LNCAP (cell line): ENCODE measurements at regions not wholly inside any gene's neighbourhood (a gene's known extent, or its start where the extent isn't known, plus 50 kb on each side); places are given as distances from the start of the nearest gene placed in this dataset.

Experiments
- TF ChIP-seq, protein P1 (sequence below): fragments of 450-650 bp; IDR thresholded peaks from 2 replicates; pipeline ENCODE4 v1.5.1; 2017; ENCODE audit warnings: mild to moderate bottlenecking

DNA sequence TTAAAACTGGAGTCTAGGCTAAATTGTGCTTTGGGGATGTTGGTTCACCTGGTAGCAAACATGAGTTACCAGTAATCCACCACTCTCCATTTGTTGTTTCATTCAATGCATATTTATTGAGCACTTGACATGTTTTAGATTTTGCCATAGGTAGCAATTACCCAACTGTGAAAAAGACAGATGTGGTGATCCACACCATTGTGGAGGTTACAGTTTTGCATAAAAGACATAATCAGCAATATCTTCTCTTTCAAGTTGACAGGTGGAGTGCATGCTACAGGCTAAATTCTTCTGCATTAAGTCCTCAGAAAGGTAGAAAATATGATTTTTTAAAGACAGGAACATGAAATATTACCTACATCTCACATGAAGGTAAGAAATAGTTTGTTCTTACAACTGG lies 143.0 kb upstream of the TSHZ2 start:
- TF ChIP-seq, protein P1, sequence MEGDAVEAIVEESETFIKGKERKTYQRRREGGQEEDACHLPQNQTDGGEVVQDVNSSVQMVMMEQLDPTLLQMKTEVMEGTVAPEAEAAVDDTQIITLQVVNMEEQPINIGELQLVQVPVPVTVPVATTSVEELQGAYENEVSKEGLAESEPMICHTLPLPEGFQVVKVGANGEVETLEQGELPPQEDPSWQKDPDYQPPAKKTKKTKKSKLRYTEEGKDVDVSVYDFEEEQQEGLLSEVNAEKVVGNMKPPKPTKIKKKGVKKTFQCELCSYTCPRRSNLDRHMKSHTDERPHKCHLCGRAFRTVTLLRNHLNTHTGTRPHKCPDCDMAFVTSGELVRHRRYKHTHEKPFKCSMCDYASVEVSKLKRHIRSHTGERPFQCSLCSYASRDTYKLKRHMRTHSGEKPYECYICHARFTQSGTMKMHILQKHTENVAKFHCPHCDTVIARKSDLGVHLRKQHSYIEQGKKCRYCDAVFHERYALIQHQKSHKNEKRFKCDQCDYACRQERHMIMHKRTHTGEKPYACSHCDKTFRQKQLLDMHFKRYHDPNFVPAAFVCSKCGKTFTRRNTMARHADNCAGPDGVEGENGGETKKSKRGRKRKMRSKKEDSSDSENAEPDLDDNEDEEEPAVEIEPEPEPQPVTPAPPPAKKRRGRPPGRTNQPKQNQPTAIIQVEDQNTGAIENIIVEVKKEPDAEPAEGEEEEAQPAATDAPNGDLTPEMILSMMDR: no peak

DNA sequence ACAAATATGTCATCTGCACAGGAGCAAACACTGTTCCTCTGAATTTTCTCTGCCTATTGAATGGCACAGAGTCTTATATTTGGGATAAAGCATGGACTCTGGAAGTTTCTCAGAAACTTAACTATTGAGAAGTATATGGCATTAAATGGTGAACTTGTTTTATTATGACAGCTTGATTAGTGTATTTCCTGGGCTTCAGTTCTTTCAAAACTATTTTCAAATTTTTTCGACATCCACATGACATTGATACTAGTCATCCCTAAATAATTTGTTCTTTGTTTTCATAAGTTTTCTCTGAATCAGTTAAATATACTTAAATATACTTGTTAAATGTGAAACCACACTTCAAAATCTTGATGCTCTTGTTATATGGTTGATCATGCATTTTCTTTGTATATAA lies 144.0 kb upstream of the TSHZ2 start:
- TF ChIP-seq, protein P1: no peak

DNA sequence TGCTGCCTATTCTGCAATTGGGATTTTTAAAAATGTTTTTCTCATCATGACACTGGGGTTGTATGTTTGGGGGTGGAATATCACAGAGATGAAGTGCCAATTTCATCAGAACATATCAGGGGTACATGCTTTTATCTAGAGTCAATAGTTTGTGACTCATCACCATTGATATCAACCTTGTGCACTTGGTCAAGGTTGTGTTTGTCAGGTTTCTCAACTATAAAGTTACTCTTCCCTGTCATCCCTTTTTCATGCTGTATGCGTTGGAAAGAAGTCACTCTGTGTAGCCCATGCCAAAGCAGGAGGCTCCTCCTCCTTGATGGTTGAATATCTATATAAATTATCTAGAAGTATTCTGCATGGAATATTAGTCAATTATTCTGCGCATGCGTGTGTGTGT lies 145.4 kb upstream of the TSHZ2 start:
- TF ChIP-seq, protein P1: no peak

DNA sequence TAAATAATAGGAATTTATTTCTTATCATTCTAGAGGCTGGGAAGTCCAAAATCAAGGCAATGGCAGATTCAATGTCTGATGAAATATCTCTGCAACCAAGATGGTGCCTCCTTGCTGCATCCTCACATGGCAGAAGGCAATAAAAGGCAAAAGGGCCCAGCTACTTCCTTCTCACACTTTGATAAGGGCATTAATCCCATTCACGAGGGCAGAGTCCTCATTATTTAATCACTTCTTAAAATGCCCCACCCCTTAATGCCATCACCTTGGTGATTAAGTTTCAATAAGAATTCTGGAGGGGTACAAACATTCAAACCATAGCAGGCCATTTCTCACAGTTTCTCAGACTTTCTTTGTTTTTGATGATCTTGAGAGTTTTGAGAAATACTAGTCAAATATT lies 145.8 kb upstream of the TSHZ2 start:
- TF ChIP-seq, protein P1: no peak

DNA sequence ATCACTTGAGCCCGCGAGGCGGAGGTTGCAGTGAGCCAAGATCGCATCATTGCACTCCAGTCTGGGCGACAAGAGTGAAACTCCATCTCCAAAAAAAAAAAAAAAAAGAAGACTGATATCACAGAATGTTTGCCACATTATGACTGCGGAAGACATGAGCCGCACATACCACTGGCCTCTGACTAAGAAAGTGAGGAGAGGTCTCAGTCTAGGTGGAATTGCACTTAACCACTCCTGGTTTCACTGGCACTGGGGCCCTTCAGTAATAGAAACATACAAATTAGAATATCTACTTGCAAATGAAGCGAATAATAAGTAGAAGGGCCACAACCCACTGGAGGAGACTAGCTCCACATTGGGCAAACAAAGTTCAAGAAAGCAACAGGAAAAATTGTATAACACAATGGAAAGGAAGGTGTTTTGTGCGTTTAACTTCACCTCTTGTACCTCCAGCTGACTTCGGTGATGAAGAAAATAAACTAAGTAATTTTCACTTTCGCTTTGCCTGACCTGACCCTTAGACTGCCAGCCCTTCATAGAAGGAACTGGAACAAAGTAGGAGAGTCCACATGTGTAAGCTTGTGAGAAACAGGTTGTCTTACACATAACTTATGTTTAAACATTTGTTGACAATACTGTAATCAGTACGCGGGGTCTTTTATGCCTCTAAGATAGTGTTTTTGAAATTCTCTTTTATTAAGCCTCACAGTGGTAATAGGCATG lies 147.5 kb upstream of the TSHZ2 start:
- TF ChIP-seq, protein P1: no peak

DNA sequence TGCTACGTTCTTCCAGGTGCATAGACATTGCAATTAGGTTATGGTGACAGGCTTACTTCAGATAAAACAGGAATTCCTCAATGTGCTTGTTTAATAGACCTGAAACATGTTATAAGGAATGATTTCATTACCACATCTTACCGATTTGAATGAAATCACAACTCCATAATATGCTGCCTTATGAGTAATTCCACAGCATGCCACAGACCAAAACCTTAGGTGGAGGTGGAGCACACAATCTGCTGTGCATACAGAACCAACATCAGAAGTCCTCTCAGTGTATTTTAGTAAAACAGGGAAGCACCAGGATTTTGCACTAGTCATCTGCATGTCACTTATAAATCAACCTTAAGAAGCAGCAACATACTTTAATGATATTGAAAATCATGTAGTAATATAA lies 148.9 kb upstream of the TSHZ2 start:
- TF ChIP-seq, protein P1: no peak

DNA sequence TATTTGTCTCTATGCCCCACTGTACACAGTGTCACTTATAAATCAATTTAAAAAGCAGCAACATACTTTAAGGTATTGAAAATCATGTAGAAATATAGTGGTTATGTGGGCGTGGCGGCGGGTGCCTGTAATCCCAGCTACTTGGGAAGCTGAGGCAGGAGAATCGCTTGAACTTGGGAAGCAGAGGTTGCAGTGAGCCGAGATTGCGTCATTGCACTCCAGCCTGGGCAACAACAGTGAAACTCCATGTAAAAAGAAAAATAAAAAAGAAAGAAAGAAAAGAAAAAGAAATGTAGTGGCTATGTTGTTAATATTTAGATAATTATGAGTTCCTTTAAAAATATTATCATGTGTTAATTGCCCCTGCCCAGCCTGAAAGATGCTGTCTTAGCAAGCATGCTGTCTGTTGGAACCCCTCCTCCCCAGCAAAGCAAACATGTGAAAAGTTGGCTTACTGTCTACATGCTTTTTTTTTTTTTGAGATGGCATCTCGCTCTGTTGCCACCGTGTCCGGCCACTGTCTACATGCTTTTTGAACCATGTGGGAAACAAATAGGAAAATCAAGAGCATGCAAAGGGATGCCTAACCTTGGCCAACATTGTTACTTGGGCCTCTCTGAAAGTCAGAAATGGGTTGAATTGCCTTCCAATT lies 151.4 kb upstream of the TSHZ2 start:
- TF ChIP-seq, protein P1: no peak
